Breast epithelium (tissue), 4 donors: ENCODE measurements at regions not wholly inside any gene's neighbourhood (a gene's known extent, or its start where the extent isn't known, plus 50 kb on each side); places are given as distances from the start of the nearest gene placed in this dataset.

Source experiments
- DNase-seq, 2 donors: peaks; one replicate each; pipeline ENCODE4 v3.0.0-alpha.2; 2019; ENCODE audit warnings: low spot score in 2 of 2
- H3K27ac ChIP-seq, 2 donors: fragments of 200-600 bp; sonication (generic) in 1 of 2; one replicate each; pipeline ENCODE4 v1.5.1; 2016 to 2019; ENCODE audit warnings: mild to moderate bottlenecking in 1 of 2
- H3K27me3 ChIP-seq, 2 donors: fragments of 200-600 bp; sonication (generic) in 1 of 2; one replicate each; pipeline versions ENCODE4 v1.5.1 to v1.6.0; 2017 to 2019; ENCODE audit warnings: control low read depth in 1 of 2, mild to moderate bottlenecking in 1 of 2
- H3K36me3 ChIP-seq: fragments of 200-600 bp; one replicate; pipeline ENCODE4 v1.5.1; 2019
- H3K4me1 ChIP-seq, 2 donors: fragments of 200-600 bp; sonication (generic); one replicate each; pipeline ENCODE4 v1.5.1; 2016 to 2019; ENCODE audit warnings: control low read depth in 1 of 2
- H3K4me3 ChIP-seq, 3 donors: fragments of 200-600 bp; sonication (generic); 1 replicate in 2 of 3; 2 replicates in 1 of 3; pipeline ENCODE4 v1.5.1; 2016 to 2019; ENCODE audit warnings: mild to moderate bottlenecking in 3 of 3, moderate library complexity in 2 of 3
- H3K9me3 ChIP-seq, 2 donors: fragments of 200-600 bp; sonication (generic) in 1 of 2; one replicate each; pipeline ENCODE4 v1.5.1; 2016 to 2019; ENCODE audit warnings: control low read depth in 1 of 2
- POLR2A ChIP-seq: fragments of 450-650 bp; IDR thresholded peaks from one replicate; pipeline ENCODE4 v1.6.1; 2016; ENCODE audit warnings: antibody characterized with exemption, mild to moderate bottlenecking, moderate library complexity
- POLR2AphosphoS5 ChIP-seq, 3 donors: sonication (generic); formaldehyde crosslinking; IDR thresholded peaks; one replicate each; pipeline ENCODE4 v1.6.1; 2017; ENCODE audit warnings: antibody characterized with exemption in 3 of 3
- intact Hi-C: fragments of 100-400 bp; cut with DNase I; formaldehyde crosslinking; loops from one replicate; pipeline ENCODE4 v1.15.1; 2023; ENCODE audit warnings: low total_unique reads
- TF ChIP-seq, protein P1 (sequence below), 3 donors: fragments of 450-650 bp; IDR thresholded peaks; one replicate each; pipeline ENCODE4 v1.5.1; 2016 to 2017; ENCODE audit warnings: antibody characterized with exemption in 3 of 3, mild to moderate bottlenecking in 3 of 3, moderate library complexity in 3 of 3

DNA sequence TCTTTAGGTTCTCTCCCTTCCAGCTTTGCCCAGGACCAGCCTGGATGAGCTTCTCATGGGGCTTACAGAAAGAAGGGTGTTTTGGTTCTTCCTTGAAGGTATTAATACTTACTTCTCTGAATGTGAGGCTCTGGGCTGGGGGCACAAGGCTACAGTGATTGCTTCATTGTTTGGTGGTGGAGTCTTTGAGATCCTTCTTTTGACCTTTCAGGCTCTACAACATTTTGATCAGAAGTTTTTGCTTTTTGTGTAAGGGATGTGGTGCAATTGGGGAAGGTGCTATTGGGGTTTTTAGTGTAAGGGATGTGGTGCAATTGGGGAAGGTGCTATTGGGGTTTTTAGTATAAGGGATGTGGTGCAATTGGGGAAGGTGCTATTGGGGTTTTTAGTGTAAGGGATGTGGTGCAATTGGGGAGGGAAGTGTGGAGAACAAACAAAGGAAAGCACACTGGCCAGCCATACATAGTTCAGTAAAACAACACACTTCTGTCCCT, 103.6 kb upstream of the IVNS1ABP start:
- intact Hi-C loops: no loop called here
- H3K9me3 ChIP-seq: no peaks in the 10 kb centered on the region
- no peak overlapping the region for H3K4me3 ChIP-seq
- TF ChIP-seq, protein P1, sequence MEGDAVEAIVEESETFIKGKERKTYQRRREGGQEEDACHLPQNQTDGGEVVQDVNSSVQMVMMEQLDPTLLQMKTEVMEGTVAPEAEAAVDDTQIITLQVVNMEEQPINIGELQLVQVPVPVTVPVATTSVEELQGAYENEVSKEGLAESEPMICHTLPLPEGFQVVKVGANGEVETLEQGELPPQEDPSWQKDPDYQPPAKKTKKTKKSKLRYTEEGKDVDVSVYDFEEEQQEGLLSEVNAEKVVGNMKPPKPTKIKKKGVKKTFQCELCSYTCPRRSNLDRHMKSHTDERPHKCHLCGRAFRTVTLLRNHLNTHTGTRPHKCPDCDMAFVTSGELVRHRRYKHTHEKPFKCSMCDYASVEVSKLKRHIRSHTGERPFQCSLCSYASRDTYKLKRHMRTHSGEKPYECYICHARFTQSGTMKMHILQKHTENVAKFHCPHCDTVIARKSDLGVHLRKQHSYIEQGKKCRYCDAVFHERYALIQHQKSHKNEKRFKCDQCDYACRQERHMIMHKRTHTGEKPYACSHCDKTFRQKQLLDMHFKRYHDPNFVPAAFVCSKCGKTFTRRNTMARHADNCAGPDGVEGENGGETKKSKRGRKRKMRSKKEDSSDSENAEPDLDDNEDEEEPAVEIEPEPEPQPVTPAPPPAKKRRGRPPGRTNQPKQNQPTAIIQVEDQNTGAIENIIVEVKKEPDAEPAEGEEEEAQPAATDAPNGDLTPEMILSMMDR (IDR thresholded peaks at IDR 0.05): no peak
- no peak for TF ChIP-seq POLR2AphosphoS5 (IDR thresholded peaks at IDR 0.05)
- no peak for TF ChIP-seq POLR2A
- no peak overlapping the region for H3K27ac ChIP-seq
- no peak for DNase-seq
- H3K36me3 ChIP-seq: no peaks in the 10 kb centered on the region
- no peaks in the 10 kb centered on the region for H3K4me1 ChIP-seq
- no peaks in the 10 kb centered on the region for H3K27me3 ChIP-seq

DNA sequence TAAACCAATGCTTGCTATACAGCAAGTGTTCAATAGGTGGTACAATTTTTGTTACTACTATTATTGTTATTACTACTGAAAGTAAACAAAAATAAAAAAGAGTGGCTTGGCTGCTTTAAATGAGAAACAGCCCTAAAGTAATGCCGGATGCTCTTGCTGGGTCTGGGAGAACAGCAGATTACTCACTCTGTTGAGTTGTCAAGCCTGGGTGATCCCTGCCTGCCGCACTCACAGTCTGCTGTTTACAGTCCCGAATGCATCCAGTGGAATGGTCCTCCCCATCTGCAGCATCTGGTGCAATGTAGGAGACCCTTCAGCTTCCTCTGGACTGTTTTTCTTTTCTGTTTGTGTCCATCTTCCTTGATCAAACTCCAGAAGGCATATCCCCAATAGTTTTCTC, 102.7 kb upstream of the IVNS1ABP start:
- H3K4me3 ChIP-seq: no peak overlapping the region
- H3K9me3 ChIP-seq: no peaks in the 10 kb centered on the region
- no peaks in the 10 kb centered on the region for H3K4me1 ChIP-seq
- intact Hi-C loops: no loop called here
- H3K27me3 ChIP-seq: no peaks in the 10 kb centered on the region
- TF ChIP-seq POLR2A (no peak), POLR2AphosphoS5 (IDR thresholded peaks at IDR 0.05) (no peak)
- TF ChIP-seq, protein P1 (IDR thresholded peaks at IDR 0.05): no peak
- DNase-seq: no peak
- no peak overlapping the region for H3K27ac ChIP-seq
- H3K36me3 ChIP-seq: no peaks in the 10 kb centered on the region

DNA sequence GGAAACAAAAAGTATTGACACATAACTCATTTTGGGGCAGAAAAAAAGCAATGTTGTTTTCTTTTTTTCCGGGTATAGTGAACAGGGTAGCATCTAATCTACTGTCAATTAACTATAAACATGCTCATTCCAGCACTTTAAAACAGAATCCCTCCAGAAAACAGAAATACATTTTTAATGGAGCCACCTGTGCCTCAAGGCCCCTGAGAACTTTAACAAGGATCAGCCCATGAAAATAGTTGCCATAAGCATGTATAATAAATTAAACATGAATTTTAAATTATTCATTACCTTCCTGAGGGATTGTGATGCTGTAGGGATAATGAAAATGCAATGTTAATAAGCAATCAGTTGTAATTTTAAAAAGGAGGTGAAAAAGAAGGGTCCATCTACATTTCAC, 101.4 kb upstream of the IVNS1ABP start:
- no peak for DNase-seq
- intact Hi-C loops: no loop called here
- no peak for TF ChIP-seq POLR2A
- no peak for TF ChIP-seq POLR2AphosphoS5 (IDR thresholded peaks at IDR 0.05)
- TF ChIP-seq, protein P1 (IDR thresholded peaks at IDR 0.05): no peak

DNA sequence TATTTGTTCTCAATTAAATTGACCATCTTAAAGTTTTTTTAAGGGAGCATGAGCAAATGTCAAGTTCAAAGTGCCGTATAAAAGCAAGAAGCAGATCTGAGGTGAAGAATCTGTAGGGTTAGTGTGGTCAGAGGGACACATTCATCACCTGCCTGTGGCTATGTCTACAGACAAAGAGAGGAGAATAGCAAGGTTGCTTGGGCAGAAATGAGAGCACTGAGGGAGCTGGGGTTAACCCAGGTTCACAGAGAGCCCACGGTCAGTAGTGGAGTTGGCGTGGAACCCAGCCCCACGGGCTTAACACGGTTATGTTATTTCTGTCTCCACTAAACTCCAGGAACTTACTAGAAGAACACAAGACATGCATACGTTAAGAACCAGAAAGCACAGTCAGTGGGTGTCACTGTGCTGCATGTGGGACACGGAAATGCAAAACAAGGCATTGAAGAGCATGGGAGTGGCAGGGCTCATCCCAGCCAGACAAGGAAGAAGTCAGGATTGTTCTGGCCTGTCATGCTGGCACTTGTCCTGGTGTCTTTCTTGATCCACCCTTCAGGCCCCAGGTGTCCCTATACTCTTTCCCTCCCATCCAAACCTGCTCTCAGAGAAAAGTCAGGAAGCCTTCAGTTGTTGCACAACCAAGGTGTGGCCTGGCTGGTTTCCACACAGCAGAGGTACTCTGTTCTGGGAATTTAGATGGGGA, 95.5 kb upstream of the IVNS1ABP start:
- H3K4me1 ChIP-seq: no peaks in the 10 kb centered on the region
- peak; percentile 51 to 83 for DNase-seq
- H3K4me3 ChIP-seq: no peak overlapping the region
- no peaks in the 10 kb centered on the region for H3K9me3 ChIP-seq
- TF ChIP-seq POLR2AphosphoS5 (IDR thresholded peaks at IDR 0.05): peak in 1 of 3 donors; percentile 27
- TF ChIP-seq, protein P1 (IDR thresholded peaks at IDR 0.05): no peak
- no peaks in the 10 kb centered on the region for H3K27me3 ChIP-seq
- H3K27ac ChIP-seq: peak overlapping the region; percentile 41 to 48
- intact Hi-C loops: no loop called here
- H3K36me3 ChIP-seq: no peaks in the 10 kb centered on the region

More for the DNA sequence above, 101.4 kb upstream of the IVNS1ABP start:
- H3K27ac ChIP-seq: no peak overlapping the region
- H3K4me1 ChIP-seq: no peaks in the 10 kb centered on the region
- no peaks in the 10 kb centered on the region for H3K27me3 ChIP-seq
- no peaks in the 10 kb centered on the region for H3K9me3 ChIP-seq
- no peaks in the 10 kb centered on the region for H3K36me3 ChIP-seq
- no peak overlapping the region for H3K4me3 ChIP-seq

DNA sequence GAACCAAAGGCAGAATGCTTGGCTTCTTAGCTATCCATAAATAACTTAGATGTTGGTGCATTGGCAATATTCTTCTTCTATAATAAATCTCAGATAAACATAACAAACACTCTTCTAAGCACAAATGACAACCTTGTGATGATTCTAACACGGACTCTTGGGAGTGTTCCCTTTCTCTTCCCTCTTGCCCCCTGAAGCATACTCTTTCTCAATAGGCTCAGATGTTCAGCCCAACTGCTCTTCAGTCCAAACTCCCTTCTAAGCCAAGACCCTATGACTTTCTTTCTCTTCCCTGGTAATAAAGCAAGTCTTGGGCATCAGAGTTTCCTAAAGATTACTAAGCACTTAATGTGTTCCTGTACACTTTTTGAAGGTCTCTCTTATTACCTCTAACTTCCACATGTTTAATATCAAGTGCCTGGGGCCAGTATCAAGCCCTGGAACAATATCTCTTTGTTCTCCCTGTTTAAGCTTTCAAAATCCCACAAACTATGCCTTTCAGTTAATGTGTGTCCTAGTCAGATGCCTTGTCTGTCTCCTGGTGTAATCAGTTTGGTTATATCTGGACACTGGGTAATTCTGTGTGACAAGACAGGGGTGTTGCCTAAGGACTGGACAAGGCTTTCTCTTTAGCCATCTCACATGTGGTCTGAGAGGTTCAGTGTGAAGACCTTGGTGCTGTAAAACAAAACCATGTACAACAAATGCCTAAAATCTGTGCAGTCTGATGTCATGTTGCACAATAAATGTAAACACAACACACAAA, 92.9 kb upstream of the IVNS1ABP start:
- intact Hi-C loops: no loop called here
- Histone ChIP-seq H3K4me1 (no peaks in the 10 kb centered on the region), H3K4me3 (no peak overlapping the region), H3K9me3 (no peaks in the 10 kb centered on the region), H3K36me3 (no peaks in the 10 kb centered on the region), H3K27ac (peak overlapping the region in 1 of 2 donors; percentile 48), H3K27me3 (no peaks in the 10 kb centered on the region)
- DNase-seq: no peak
- TF ChIP-seq, protein P1 (IDR thresholded peaks at IDR 0.05): no peak
- TF ChIP-seq POLR2A (no peak), POLR2AphosphoS5 (IDR thresholded peaks at IDR 0.05) (no peak)
